Glomerular visceral epithelial cell (primary cell): ENCODE measurements at regions not wholly inside any gene's neighbourhood (a gene's known extent, or its start where the extent isn't known, plus 50 kb on each side); places are given as distances from the start of the nearest gene placed in this dataset.
A peak's percentile ranks its signal among the peaks of the same experiment; 100 is the strongest.

ENCODE experiments used
- DNase-seq: peaks from one replicate; pipeline ENCODE4 v3.0.0-alpha.2; 2016; ENCODE audit errors: extremely low spot score

GRCh38 chr1:219401724-219402625 lies 210.9 kb downstream of the ZC3H11B start:
- no peak for DNase-seq

GRCh38 chr1:219399446-219399845 lies 213.5 kb downstream of the ZC3H11B start:
- no peak for DNase-seq

- DNase-seq = no peak
These were observed 214.0 kb downstream of the ZC3H11B start for GRCh38 chr1:219398815-219399396.

- DNase-seq = no peak
These were observed 215.4 kb downstream of the ZC3H11B start for GRCh38 chr1:219397511-219397910.

- DNase-seq = no peak
These were observed 217.6 kb downstream of the LYPLAL1 start for GRCh38 chr1:219391297-219391696.

- DNase-seq = no peak
These were observed 213.5 kb downstream of the LYPLAL1 start for GRCh38 chr1:219387211-219387610.

GRCh38 chr1:219385787-219386427 lies 212.2 kb downstream of the LYPLAL1 start:
- DNase-seq = peak; percentile 73

GRCh38 chr1:219383281-219383680 lies 209.6 kb downstream of the LYPLAL1 start:
- DNase-seq = no peak

- no peak for DNase-seq
These were observed 207.7 kb downstream of the LYPLAL1 start for GRCh38 chr1:219381396-219381795.

- DNase-seq = no peak
These were observed 206.8 kb downstream of the LYPLAL1 start for GRCh38 chr1:219380463-219380862.

GRCh38 chr1:219379691-219380090 lies 206.0 kb downstream of the LYPLAL1 start:
- DNase-seq = peak; percentile 27

- DNase-seq = no peak
These were observed 201.0 kb downstream of the LYPLAL1 start for GRCh38 chr1:219374636-219375035.

- no peak for DNase-seq
These were observed 200.4 kb downstream of the LYPLAL1 start for GRCh38 chr1:219374046-219374566.

- DNase-seq = no peak
These were observed 199.9 kb downstream of the LYPLAL1 start for GRCh38 chr1:219373616-219373935.

- no peak for DNase-seq
These were observed 199.4 kb downstream of the LYPLAL1 start for GRCh38 chr1:219372916-219373615.

- no peak for DNase-seq
These were observed 197.8 kb downstream of the LYPLAL1 start for GRCh38 chr1:219371471-219371870.

GRCh38 chr1:219367496-219367895 lies 193.8 kb downstream of the LYPLAL1 start:
- DNase-seq = no peak

GRCh38 chr1:219365451-219365850 lies 191.8 kb downstream of the LYPLAL1 start:
- peak; percentile 86 for DNase-seq

GRCh38 chr1:219362702-219363101 lies 189.0 kb downstream of the LYPLAL1 start:
- no peak for DNase-seq

- no peak for DNase-seq
These were observed 185.4 kb downstream of the LYPLAL1 start for GRCh38 chr1:219359126-219359525.

GRCh38 chr1:219358080-219358479 lies 184.4 kb downstream of the LYPLAL1 start:
- no peak for DNase-seq

- DNase-seq = no peak
These were observed 181.3 kb downstream of the LYPLAL1 start for GRCh38 chr1:219354962-219355361.
